Ovary (tissue), 3 donors: ENCODE measurements at regions not wholly inside any gene's neighbourhood (a gene's known extent, or its start where the extent isn't known, plus 50 kb on each side); places are given as distances from the start of the nearest gene placed in this dataset.

Source experiments
- EP300 ChIP-seq: sonication (generic); formaldehyde crosslinking; IDR thresholded peaks from one replicate; pipeline ENCODE4 v1.6.1; 2017; ENCODE audit warnings: antibody characterized with exemption
- POLR2A ChIP-seq: fragments of 450-650 bp; IDR thresholded peaks from one replicate; pipeline ENCODE4 v1.6.1; 2017; ENCODE audit warnings: antibody characterized with exemption, mild to moderate bottlenecking, moderate library complexity
- TF ChIP-seq, protein P1 (sequence below), 3 donors: fragments of 450-650 bp in 2 of 3; fragments of 200-600 bp in 1 of 3; IDR thresholded peaks; one replicate each; pipeline versions ENCODE4 v1.5.1 to v1.8.0; 2016 to 2022; ENCODE audit warnings: antibody characterized with exemption in 3 of 3, mild to moderate bottlenecking in 1 of 3
- donor health status: DM: no; HTN: no; CAD: no.

- TF ChIP-seq, protein P1, sequence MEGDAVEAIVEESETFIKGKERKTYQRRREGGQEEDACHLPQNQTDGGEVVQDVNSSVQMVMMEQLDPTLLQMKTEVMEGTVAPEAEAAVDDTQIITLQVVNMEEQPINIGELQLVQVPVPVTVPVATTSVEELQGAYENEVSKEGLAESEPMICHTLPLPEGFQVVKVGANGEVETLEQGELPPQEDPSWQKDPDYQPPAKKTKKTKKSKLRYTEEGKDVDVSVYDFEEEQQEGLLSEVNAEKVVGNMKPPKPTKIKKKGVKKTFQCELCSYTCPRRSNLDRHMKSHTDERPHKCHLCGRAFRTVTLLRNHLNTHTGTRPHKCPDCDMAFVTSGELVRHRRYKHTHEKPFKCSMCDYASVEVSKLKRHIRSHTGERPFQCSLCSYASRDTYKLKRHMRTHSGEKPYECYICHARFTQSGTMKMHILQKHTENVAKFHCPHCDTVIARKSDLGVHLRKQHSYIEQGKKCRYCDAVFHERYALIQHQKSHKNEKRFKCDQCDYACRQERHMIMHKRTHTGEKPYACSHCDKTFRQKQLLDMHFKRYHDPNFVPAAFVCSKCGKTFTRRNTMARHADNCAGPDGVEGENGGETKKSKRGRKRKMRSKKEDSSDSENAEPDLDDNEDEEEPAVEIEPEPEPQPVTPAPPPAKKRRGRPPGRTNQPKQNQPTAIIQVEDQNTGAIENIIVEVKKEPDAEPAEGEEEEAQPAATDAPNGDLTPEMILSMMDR (IDR thresholded peaks at IDR 0.05): no peak
- TF ChIP-seq EP300: no peak
- no peak for TF ChIP-seq POLR2A
These were observed 81.0 kb upstream of the PLEKHG7 start for GRCh38 chr12:92621833-92622232.
